IMR-90 (cell line): ENCODE measurements at regions not wholly inside any gene's neighbourhood (a gene's known extent, or its start where the extent isn't known, plus 50 kb on each side); places are given as distances from the start of the nearest gene placed in this dataset.

ENCODE experiments used
- ATAC-seq: fragments of 200-7000 bp; cut with Tn5 transposase; 2 replicates; pipeline ENCODE4 v1.9.1; 2020; ENCODE audit warnings: low read depth, mild to moderate bottlenecking, moderate library complexity
- BruUV-seq: library from RNA; stranded (reverse); fragments of 400-500 nt; replicated peaks from 2 replicates; lab custom pipeline; 2021; lab: Mats Ljungman, UMichigan
- CTCF ChIA-PET: fragments of 300-600 bp; formaldehyde crosslinking; extraction: SDS; loops from one replicate; lab custom pipeline; 2021; ENCODE audit warnings: antibody characterized with exemption; lab: Yijun Ruan, JAX
- POLR2A ChIA-PET: fragments of 300-600 bp; sonication (Branson Sonifier 250); formaldehyde crosslinking; loops from one replicate; lab custom pipeline; 2022; ENCODE audit warnings: antibody characterized with exemption; ENCODE audit not compliant: unreplicated experiment; lab: Charles Lee
- DNase-seq: peaks from one replicate; pipeline ENCODE4 v3.0.0; 2013
- H2AFZ ChIP-seq: replicated peaks from 2 replicates; pipeline ENCODE3; 2013; ENCODE audit warnings: low read length, mild to moderate bottlenecking; ENCODE audit not compliant: poor library complexity
- H2AK5ac ChIP-seq: 2 replicates; pipeline ENCODE4 v1.6.1; 2013; ENCODE audit warnings: low read depth, low read length, inconsistent platforms
- H2AK9ac ChIP-seq: replicated peaks from 2 replicates; pipeline ENCODE3; 2013; ENCODE audit warnings: mild to moderate bottlenecking, low read depth, low read length, moderate library complexity; ENCODE audit not compliant: poor library complexity
- H2BK120ac ChIP-seq: 2 replicates; pipeline ENCODE4 v1.6.1; 2013; ENCODE audit warnings: low read depth, low read length, inconsistent platforms
- H2BK15ac ChIP-seq: 3 replicates; pipeline ENCODE4 v1.6.1; 2013; ENCODE audit warnings: low read depth, low read length, inconsistent platforms
- H2BK20ac ChIP-seq: 2 replicates; pipeline ENCODE4 v1.6.1; 2013; ENCODE audit warnings: low read depth, mild to moderate bottlenecking, inconsistent platforms, low read length, moderate library complexity
- H2BK5ac ChIP-seq: 2 replicates; pipeline ENCODE4 v1.6.1; 2013; ENCODE audit warnings: mild to moderate bottlenecking, low read depth, low read length, inconsistent platforms; ENCODE audit not compliant: poor library complexity, severe bottlenecking
- H3K14ac ChIP-seq: replicated peaks from 2 replicates; pipeline ENCODE4 v1.6.1; 2013; ENCODE audit warnings: low read depth, low read length, inconsistent platforms
- H3K18ac ChIP-seq: 2 replicates; pipeline ENCODE4 v1.6.1; 2013; ENCODE audit warnings: low read depth, low read length, control low read depth
- H3K23ac ChIP-seq: 2 replicates; pipeline ENCODE4 v1.6.1; 2013; ENCODE audit warnings: low read depth, low read length, inconsistent platforms
- H3K27ac ChIP-seq: 2 replicates; pipeline ENCODE4 v1.5.1; 2013; ENCODE audit warnings: mild to moderate bottlenecking, control low read depth, low read length; ENCODE audit not compliant: insufficient read depth
- H3K27me3 ChIP-seq: 2 replicates; pipeline ENCODE4 v1.6.1; 2013; ENCODE audit warnings: low read length; ENCODE audit not compliant: control insufficient read depth, insufficient read depth
- H3K36me3 ChIP-seq: 2 replicates; pipeline ENCODE4 v1.6.1; 2013; ENCODE audit warnings: low read length, mixed read lengths; ENCODE audit not compliant: control insufficient read depth, insufficient read depth
- H3K4ac ChIP-seq: 2 replicates; pipeline ENCODE4 v1.6.1; 2013; ENCODE audit warnings: low read depth, low read length, inconsistent platforms
- H3K4me1 ChIP-seq: 2 replicates; pipeline ENCODE4 v1.6.1; 2013; ENCODE audit warnings: low read length, mixed read lengths; ENCODE audit not compliant: control insufficient read depth, insufficient read depth
- H3K4me2 ChIP-seq: 2 replicates; pipeline ENCODE4 v1.6.1; 2013; ENCODE audit warnings: low read depth, mild to moderate bottlenecking, control low read depth, low read length, moderate library complexity
- H3K4me3 ChIP-seq: 2 replicates; pipeline ENCODE4 v1.5.1; 2013; ENCODE audit warnings: low read depth, mild to moderate bottlenecking, control low read depth, low read length, moderate library complexity; ENCODE audit not compliant: insufficient read depth
- H3K56ac ChIP-seq: 2 replicates; pipeline ENCODE4 v1.6.1; 2013; ENCODE audit warnings: low read length, inconsistent platforms; ENCODE audit not compliant: insufficient read depth; ENCODE audit errors: extremely low read depth
- H3K79me1 ChIP-seq, 2 experiments: 2 replicates each; pipeline ENCODE4 v1.6.1; 2013; ENCODE audit warnings: low read length in 2 of 2, inconsistent platforms in 1 of 2, low read depth in 1 of 2
- H3K9ac ChIP-seq: 2 replicates; pipeline ENCODE4 v1.6.1; 2013; ENCODE audit warnings: low read depth, low read length, control low read depth
- H3K9me1 ChIP-seq: 2 replicates; pipeline ENCODE4 v1.6.1; 2013; ENCODE audit warnings: low read length, inconsistent platforms; ENCODE audit not compliant: insufficient read depth
- H3K9me3 ChIP-seq: 2 replicates; pipeline ENCODE4 v1.6.1; 2013; ENCODE audit warnings: low read length; ENCODE audit not compliant: control insufficient read depth, insufficient read depth
- H4K20me1 ChIP-seq: 2 replicates; pipeline ENCODE4 v1.6.1; 2013; ENCODE audit warnings: low read length, inconsistent platforms; ENCODE audit not compliant: insufficient read depth
- H4K5ac ChIP-seq: 2 replicates; pipeline ENCODE4 v1.6.1; 2013; ENCODE audit warnings: mild to moderate bottlenecking, low read depth, low read length, control low read depth
- H4K8ac ChIP-seq, 2 experiments: 2 replicates each; pipeline ENCODE4 v1.6.1; 2013; ENCODE audit warnings: low read depth in 2 of 2, low read length in 2 of 2, control low read depth in 1 of 2, inconsistent platforms in 1 of 2
- H4K91ac ChIP-seq: 2 replicates; pipeline ENCODE4 v1.6.1; 2013; ENCODE audit warnings: low read depth, low read length, inconsistent platforms; ENCODE audit not compliant: insufficient read depth
- BHLHE40 ChIP-seq: fragments of 150-350 bp; IDR thresholded peaks from 2 replicates; pipeline ENCODE4 v1.6.1; 2016; ENCODE audit warnings: mild to moderate bottlenecking, low read depth, low read length
- CHD1 ChIP-seq: IDR thresholded peaks from 2 replicates; pipeline ENCODE4 v1.6.1; 2012; ENCODE audit warnings: low read depth, low read length, improper control_type of control experiment
- CTCF ChIP-seq: conservative IDR thresholded peaks from 2 replicates; pipeline ENCODE4 v1.5.1; 2012; ENCODE audit warnings: mild to moderate bottlenecking, low read depth, low read length, improper control_type of control experiment
- ELK1 ChIP-seq: fragments of 150-350 bp; IDR thresholded peaks from 2 replicates; pipeline ENCODE4 v1.6.1; 2016; ENCODE audit warnings: low read depth, mild to moderate bottlenecking, low read length, moderate library complexity, borderline replicate concordance
- FOS ChIP-seq: fragments of 150-350 bp; IDR thresholded peaks from 2 replicates; pipeline ENCODE4 v1.6.1; 2016; ENCODE audit warnings: low read depth, low read length
- MAFK ChIP-seq: IDR thresholded peaks from 2 replicates; pipeline ENCODE4 v1.6.1; 2012; ENCODE audit warnings: low read depth, low read length, improper control_type of control experiment
- MAZ ChIP-seq: IDR thresholded peaks from 2 replicates; pipeline ENCODE4 v1.6.1; 2012; ENCODE audit warnings: low read depth, mild to moderate bottlenecking, low read length, improper control_type of control experiment, moderate library complexity, borderline replicate concordance
- MXI1 ChIP-seq: IDR thresholded peaks from 2 replicates; pipeline ENCODE4 v1.6.1; 2012; ENCODE audit warnings: low read depth, mild to moderate bottlenecking, low read length, moderate library complexity, borderline replicate concordance
- NFE2L2 ChIP-seq: fragments of 150-350 bp; IDR thresholded peaks from 2 replicates; pipeline ENCODE4 v1.6.1; 2016; ENCODE audit warnings: low read depth, mild to moderate bottlenecking, low read length
- POLR2A ChIP-seq: IDR thresholded peaks from 2 replicates; pipeline ENCODE4 v1.6.1; 2012; ENCODE audit warnings: mild to moderate bottlenecking, low read depth, low read length
- RAD21 ChIP-seq: IDR thresholded peaks from 2 replicates; pipeline ENCODE4 v1.6.1; 2012; ENCODE audit warnings: low read length, improper control_type of control experiment
- RCOR1 ChIP-seq: IDR thresholded peaks from 2 replicates; pipeline ENCODE4 v1.6.1; 2012; ENCODE audit warnings: mild to moderate bottlenecking, low read length, improper control_type of control experiment; ENCODE audit not compliant: insufficient replicate concordance
- RFX5 ChIP-seq: IDR thresholded peaks from 2 replicates; pipeline ENCODE4 v1.8.0; 2012; ENCODE audit warnings: low read depth, mild to moderate bottlenecking, low read length, moderate library complexity
- SMC3 ChIP-seq: fragments of 150-350 bp; IDR thresholded peaks from 2 replicates; pipeline ENCODE4 v1.6.1; 2016; ENCODE audit warnings: low read depth, mild to moderate bottlenecking, antibody characterized with exemption, low read length, moderate library complexity
- USF2 ChIP-seq: fragments of 150-350 bp; IDR thresholded peaks from 2 replicates; pipeline ENCODE4 v1.6.1; 2017; ENCODE audit warnings: mild to moderate bottlenecking, antibody characterized with exemption, low read length, low read depth
- WGBS, 2 experiments: methylation state at CpG; one replicate each; pipeline versions ENCODE4 v1.1.5 to v1.1.7; 2013; ENCODE audit warnings: missing lambda C conversion rate in 2 of 2; ENCODE audit not compliant: insufficient read length in 1 of 2; ENCODE audit errors: extremely low coverage in 2 of 2; 5-methylcytosine and 5-hydroxymethylcytosine counted together
- dilution Hi-C: fragments of 300-500 bp; cut with HindIII; formaldehyde crosslinking; loops from one replicate; pipeline ENCODE4 v1.14.3; 2018; ENCODE audit warnings: low sequenced_read_pairs; ENCODE audit not compliant: unreplicated experiment
- in situ Hi-C: fragments of 300-500 bp; cut with MboI; formaldehyde crosslinking; loops from 3 replicates; pipeline ENCODE4 v1.14.3; 2019; ENCODE audit warnings: low sequenced_read_pairs, inconsistent platforms, mixed read lengths
- intact Hi-C: fragments of 100-400 bp; cut with micrococcal nuclease; formaldehyde crosslinking; loops from 2 replicates; pipeline ENCODE4 v1.10.0; 2022

- Histone ChIP-seq H3K4ac (no peak overlapping the region), H3K18ac (no peak overlapping the region), H3K56ac (no peak overlapping the region), H3K36me3 (no peaks in the 10 kb centered on the region), H3K27me3 (no peaks in the 10 kb centered on the region), H3K79me1 (no peaks in the 10 kb centered on the region), H3K4me3 (no peak overlapping the region), H3K27ac (no peak overlapping the region), H3K9me3 (peaks cover 5% of the 10 kb centered on the region; the same call in 1 of the 2 replicates), H3K9me1 (no peaks in the 10 kb centered on the region), H2AK9ac (no peak overlapping the region), H2AK5ac (no peak overlapping the region), H2BK120ac (no peak overlapping the region), H3K4me1 (no peaks in the 10 kb centered on the region), H4K91ac (no peak overlapping the region), H2BK20ac (no peak overlapping the region), H4K5ac (no peak overlapping the region), H2AFZ (no peak overlapping the region), H4K8ac (no peak overlapping the region), H2BK5ac (no peak overlapping the region), H3K14ac (no peak overlapping the region), H2BK15ac (no peak overlapping the region), H3K9ac (no peak overlapping the region), H3K23ac (no peak overlapping the region), H3K4me2 (no peak overlapping the region), H4K20me1 (no peaks in the 10 kb centered on the region)
- DNase-seq: no peak
- BruUV-seq: no TSS peak
- no CpG with 5 or more reads among the region's 1 CpG for WGBS, 2 experiments
- TF ChIP-seq BHLHE40 (no peak), NFE2L2 (no peak), FOS (no peak), USF2 (no peak), SMC3 (no peak), MAFK (no peak), CHD1 (no peak), RFX5 (no peak), POLR2A (no peak), RCOR1 (no peak), RAD21 (no peak), MAZ (no peak), MXI1 (no peak), ELK1 (no peak), CTCF (no peak)
- dilution Hi-C loops (no loop called here), in situ Hi-C loops (no loop called here), intact Hi-C loops (no loop called here)
- ATAC-seq: no peak
- CTCF ChIA-PET: no interaction called here
- POLR2A ChIA-PET: no interaction called here
Measured at GRCh38 chr10:59499460-59499859, 137.1 kb upstream of the FAM13C start.
